ENCODE measurements at regions not wholly inside any gene's neighbourhood (a gene's known extent, or its start where the extent isn't known, plus 50 kb on each side); places are given as distances from the start of the nearest gene placed in this dataset.

- no peaks in the 10 kb centered on the region for H4K20me1 ChIP-seq (ENCODE audit: low read depth, low read length)
- no peak overlapping the region for H3K4me3 ChIP-seq (ENCODE audit: insufficient read depth, low read length, poor library complexity, severe bottlenecking)
- H2AFZ ChIP-seq (ENCODE audit: low read depth, low read length, severe bottlenecking): no peak overlapping the region
- no peaks in the 10 kb centered on the region for H3K27me3 ChIP-seq (ENCODE audit: low read length)
- H3K36me3 ChIP-seq (ENCODE audit: low read length): no peaks in the 10 kb centered on the region
- TF ChIP-seq CTCF (IDR thresholded peaks at IDR 0.05; ENCODE audit: insufficient read depth, low read length, poor library complexity, severe bottlenecking) (no peak), EZH2phosphoT487 (conservative IDR thresholded peaks at IDR 0.05; ENCODE audit: low read length) (no peak)
- no peaks in the 10 kb centered on the region for H3K9me3 ChIP-seq (ENCODE audit: insufficient read depth, low read length)
- no peak overlapping the region for H3K4me2 ChIP-seq (ENCODE audit: low read depth, low read length, poor library complexity, severe bottlenecking)
- H3K9me2 ChIP-seq (replicated peaks; ENCODE audit: insufficient read depth, low read length): no peaks in the 10 kb centered on the region
- no peaks in the 10 kb centered on the region for H3K79me2 ChIP-seq (ENCODE audit: insufficient read depth, low read length)
- no peak overlapping the region for H3K27ac ChIP-seq (ENCODE audit: low read depth, low read length)
- H3F3A ChIP-seq (ENCODE audit: insufficient read depth): no peaks in the 10 kb centered on the region
- H3K9ac ChIP-seq (ENCODE audit: low read length): no peak overlapping the region
These were observed 184.0 kb downstream of the CAND1 start for GRCh38 chr12:67453191-67453590.

GRCh38 chr12:67455236-67455635, 186.1 kb downstream of the CAND1 start:
- TF ChIP-seq EZH2phosphoT487 (conservative IDR thresholded peaks at IDR 0.05; ENCODE audit: low read length) (no peak), CTCF (IDR thresholded peaks at IDR 0.05; ENCODE audit: insufficient read depth, low read length, poor library complexity, severe bottlenecking) (no peak)
- no peaks in the 10 kb centered on the region for H3K27me3 ChIP-seq (ENCODE audit: low read length)
- no peak overlapping the region for H3K4me2 ChIP-seq (ENCODE audit: low read depth, low read length, poor library complexity, severe bottlenecking)
- H3F3A ChIP-seq (ENCODE audit: insufficient read depth): no peaks in the 10 kb centered on the region
- H3K9ac ChIP-seq (ENCODE audit: low read length): no peak overlapping the region
- H3K4me3 ChIP-seq (ENCODE audit: insufficient read depth, low read length, poor library complexity, severe bottlenecking): no peak overlapping the region
- no peaks in the 10 kb centered on the region for H3K79me2 ChIP-seq (ENCODE audit: insufficient read depth, low read length)
- no peak overlapping the region for H2AFZ ChIP-seq (ENCODE audit: low read depth, low read length, severe bottlenecking)
- H3K9me2 ChIP-seq (replicated peaks; ENCODE audit: insufficient read depth, low read length): no peaks in the 10 kb centered on the region
- no peaks in the 10 kb centered on the region for H4K20me1 ChIP-seq (ENCODE audit: low read depth, low read length)
- no peaks in the 10 kb centered on the region for H3K9me3 ChIP-seq (ENCODE audit: insufficient read depth, low read length)
- H3K27ac ChIP-seq (ENCODE audit: low read depth, low read length): no peak overlapping the region
- no peaks in the 10 kb centered on the region for H3K36me3 ChIP-seq (ENCODE audit: low read length)

- H3K9ac ChIP-seq (ENCODE audit: low read length): no peak overlapping the region
- H3K9me2 ChIP-seq (replicated peaks; ENCODE audit: insufficient read depth, low read length): no peaks in the 10 kb centered on the region
- H3K27ac ChIP-seq (ENCODE audit: low read depth, low read length): no peak overlapping the region
- no peak overlapping the region for H3K4me2 ChIP-seq (ENCODE audit: low read depth, low read length, poor library complexity, severe bottlenecking)
- no peaks in the 10 kb centered on the region for H3K36me3 ChIP-seq (ENCODE audit: low read length)
- no peak overlapping the region for H3K4me3 ChIP-seq (ENCODE audit: insufficient read depth, low read length, poor library complexity, severe bottlenecking)
- H2AFZ ChIP-seq (ENCODE audit: low read depth, low read length, severe bottlenecking): no peak overlapping the region
- no peaks in the 10 kb centered on the region for H3K79me2 ChIP-seq (ENCODE audit: insufficient read depth, low read length)
- no peak for TF ChIP-seq EZH2phosphoT487 (conservative IDR thresholded peaks at IDR 0.05; ENCODE audit: low read length)
- no peaks in the 10 kb centered on the region for H3K9me3 ChIP-seq (ENCODE audit: insufficient read depth, low read length)
- no peaks in the 10 kb centered on the region for H4K20me1 ChIP-seq (ENCODE audit: low read depth, low read length)
- no peaks in the 10 kb centered on the region for H3F3A ChIP-seq (ENCODE audit: insufficient read depth)
- H3K27me3 ChIP-seq (ENCODE audit: low read length): no peaks in the 10 kb centered on the region
These were observed 187.3 kb downstream of the CAND1 start for GRCh38 chr12:67456431-67456901.

GRCh38 chr12:67457136-67457535, 188.0 kb downstream of the CAND1 start:
- Histone ChIP-seq H3K27ac (ENCODE audit: low read depth, low read length) (no peak overlapping the region), H3F3A (ENCODE audit: insufficient read depth) (no peaks in the 10 kb centered on the region), H3K27me3 (ENCODE audit: low read length) (no peaks in the 10 kb centered on the region), H2AFZ (ENCODE audit: low read depth, low read length, severe bottlenecking) (no peak overlapping the region), H3K4me2 (ENCODE audit: low read depth, low read length, poor library complexity, severe bottlenecking) (no peak overlapping the region), H3K9me2 (replicated peaks; ENCODE audit: insufficient read depth, low read length) (no peaks in the 10 kb centered on the region), H3K79me2 (ENCODE audit: insufficient read depth, low read length) (no peaks in the 10 kb centered on the region), H3K9me3 (ENCODE audit: insufficient read depth, low read length) (no peaks in the 10 kb centered on the region), H3K4me3 (ENCODE audit: insufficient read depth, low read length, poor library complexity, severe bottlenecking) (no peak overlapping the region), H3K9ac (ENCODE audit: low read length) (no peak overlapping the region), H3K36me3 (ENCODE audit: low read length) (no peaks in the 10 kb centered on the region), H4K20me1 (ENCODE audit: low read depth, low read length) (no peaks in the 10 kb centered on the region)
- TF ChIP-seq CTCF (IDR thresholded peaks at IDR 0.05; ENCODE audit: insufficient read depth, low read length, poor library complexity, severe bottlenecking) (no peak), EZH2phosphoT487 (conservative IDR thresholded peaks at IDR 0.05; ENCODE audit: low read length) (no peak)
